Osteoblast (primary cell): ENCODE measurements at regions not wholly inside any gene's neighbourhood (a gene's known extent, or its start where the extent isn't known, plus 50 kb on each side); places are given as distances from the start of the nearest gene placed in this dataset.

Experiments used
- DNase-seq: peaks from one replicate; pipeline ENCODE4 v3.0.0; 2011; ENCODE audit warnings: low spot score, mixed read lengths; ENCODE audit not compliant: insufficient read length; ENCODE audit errors: missing footprints
- H2AFZ ChIP-seq: 2 replicates; pipeline ENCODE4 v1.6.0; 2011; ENCODE audit warnings: mild to moderate bottlenecking, low read length
- H3K27ac ChIP-seq: 2 replicates; pipeline ENCODE4 v1.5.1; 2011; ENCODE audit warnings: mild to moderate bottlenecking, low read depth, low read length, moderate library complexity
- H3K27me3 ChIP-seq: 2 replicates; pipeline ENCODE4 v1.6.0; 2012; ENCODE audit warnings: mild to moderate bottlenecking, control low read depth, inconsistent platforms, low read length, moderate library complexity; ENCODE audit not compliant: insufficient read depth
- H3K36me3 ChIP-seq: 2 replicates; pipeline ENCODE4 v1.5.1; 2011; ENCODE audit warnings: mild to moderate bottlenecking, low read length, control low read depth, moderate library complexity; ENCODE audit not compliant: insufficient read depth
- H3K4me1 ChIP-seq: 2 replicates; pipeline ENCODE4 v1.5.1; 2011; ENCODE audit warnings: mild to moderate bottlenecking, low read length, control low read depth, moderate library complexity; ENCODE audit not compliant: insufficient read depth
- H3K4me2 ChIP-seq: 2 replicates; pipeline ENCODE4 v1.6.0; 2011; ENCODE audit warnings: mild to moderate bottlenecking, low read length; ENCODE audit not compliant: insufficient read depth
- H3K4me3 ChIP-seq: fragments of 200-600 bp; sonication (generic); 3 replicates; pipeline ENCODE4 v1.5.1; 2012; ENCODE audit warnings: mild to moderate bottlenecking, low read length, inconsistent platforms; ENCODE audit not compliant: insufficient read depth
- H3K79me2 ChIP-seq: 2 replicates; pipeline ENCODE4 v1.6.0; 2012; ENCODE audit warnings: mild to moderate bottlenecking, low read length, control low read depth, inconsistent platforms; ENCODE audit not compliant: insufficient read depth
- H3K9me3 ChIP-seq: 2 replicates; pipeline ENCODE4 v1.5.1; 2011; ENCODE audit warnings: low read depth, low read length, control low read depth
- H4K20me1 ChIP-seq: 2 replicates; pipeline ENCODE4 v1.6.0; 2012; ENCODE audit warnings: mild to moderate bottlenecking, low read length, control low read depth; ENCODE audit not compliant: insufficient read depth
- TF ChIP-seq, protein P1 (sequence below): IDR thresholded peaks from 2 replicates; pipeline ENCODE4 v1.5.1; 2011; ENCODE audit warnings: mild to moderate bottlenecking, low read depth, low read length, moderate library complexity; ENCODE audit errors: extremely low read depth

DNA sequence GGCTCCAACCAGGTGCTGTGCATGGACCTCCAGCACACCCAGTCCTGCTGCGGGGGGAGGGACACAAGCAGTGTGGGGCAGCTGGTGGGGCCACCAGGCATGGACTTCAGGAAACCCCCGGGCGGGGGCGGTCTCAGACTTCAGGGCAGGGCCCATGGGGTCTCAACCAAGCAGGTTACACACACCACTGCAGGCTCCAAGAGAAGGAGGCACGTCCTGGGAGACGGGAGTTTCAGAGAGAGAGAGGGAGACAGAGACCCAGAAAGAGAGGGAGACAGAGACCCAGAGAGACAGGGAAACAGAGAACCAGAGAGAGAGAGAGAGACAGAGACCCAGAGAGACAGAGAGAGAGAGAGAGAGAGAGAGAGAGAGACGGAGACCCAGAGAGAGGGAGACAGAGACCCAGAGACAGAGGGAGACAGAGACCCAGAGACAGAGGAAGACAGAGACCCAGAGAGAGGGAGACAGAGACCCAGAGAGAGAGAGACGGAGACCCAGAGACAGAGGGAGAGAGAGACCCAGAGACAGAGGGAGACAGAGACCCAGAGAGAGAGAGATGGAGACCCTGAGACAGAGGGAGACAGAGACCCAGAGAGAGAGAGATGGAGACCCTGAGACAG is 128.9 kb downstream of the NCOR2 start:
- Histone ChIP-seq H3K4me2 (no peak overlapping the region), H4K20me1 (no peaks in the 10 kb centered on the region), H3K36me3 (peaks cover 16% of the 10 kb centered on the region), H3K27me3 (no peaks in the 10 kb centered on the region), H3K4me1 (peaks cover 19% of the 10 kb centered on the region), H3K27ac (no peak overlapping the region), H3K9me3 (no peaks in the 10 kb centered on the region), H3K79me2 (peaks cover 14% of the 10 kb centered on the region), H3K4me3 (no peak overlapping the region), H2AFZ (no peak overlapping the region)
- DNase-seq = no peak
- TF ChIP-seq, protein P1, sequence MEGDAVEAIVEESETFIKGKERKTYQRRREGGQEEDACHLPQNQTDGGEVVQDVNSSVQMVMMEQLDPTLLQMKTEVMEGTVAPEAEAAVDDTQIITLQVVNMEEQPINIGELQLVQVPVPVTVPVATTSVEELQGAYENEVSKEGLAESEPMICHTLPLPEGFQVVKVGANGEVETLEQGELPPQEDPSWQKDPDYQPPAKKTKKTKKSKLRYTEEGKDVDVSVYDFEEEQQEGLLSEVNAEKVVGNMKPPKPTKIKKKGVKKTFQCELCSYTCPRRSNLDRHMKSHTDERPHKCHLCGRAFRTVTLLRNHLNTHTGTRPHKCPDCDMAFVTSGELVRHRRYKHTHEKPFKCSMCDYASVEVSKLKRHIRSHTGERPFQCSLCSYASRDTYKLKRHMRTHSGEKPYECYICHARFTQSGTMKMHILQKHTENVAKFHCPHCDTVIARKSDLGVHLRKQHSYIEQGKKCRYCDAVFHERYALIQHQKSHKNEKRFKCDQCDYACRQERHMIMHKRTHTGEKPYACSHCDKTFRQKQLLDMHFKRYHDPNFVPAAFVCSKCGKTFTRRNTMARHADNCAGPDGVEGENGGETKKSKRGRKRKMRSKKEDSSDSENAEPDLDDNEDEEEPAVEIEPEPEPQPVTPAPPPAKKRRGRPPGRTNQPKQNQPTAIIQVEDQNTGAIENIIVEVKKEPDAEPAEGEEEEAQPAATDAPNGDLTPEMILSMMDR = no peak

- Histone ChIP-seq H3K27ac (no peak overlapping the region), H3K4me1 (peaks cover 19% of the 10 kb centered on the region), H3K27me3 (no peaks in the 10 kb centered on the region), H3K4me2 (no peak overlapping the region), H2AFZ (no peak overlapping the region), H3K4me3 (no peak overlapping the region), H3K36me3 (peaks cover 13% of the 10 kb centered on the region), H3K9me3 (no peaks in the 10 kb centered on the region), H4K20me1 (no peaks in the 10 kb centered on the region), H3K79me2 (peaks cover 11% of the 10 kb centered on the region)
- TF ChIP-seq, protein P1 = no peak
- DNase-seq = no peak
These were observed 129.6 kb downstream of the NCOR2 start for GRCh38 chr12:124437617-124438436.

- peaks cover 7% of the 10 kb centered on the region for H3K36me3 ChIP-seq
- no peaks in the 10 kb centered on the region for H3K27me3 ChIP-seq
- no peak overlapping the region for H3K4me3 ChIP-seq
- no peak overlapping the region for H2AFZ ChIP-seq
- H3K9me3 ChIP-seq = no peaks in the 10 kb centered on the region
- H4K20me1 ChIP-seq = no peaks in the 10 kb centered on the region
- peaks cover 19% of the 10 kb centered on the region for H3K4me1 ChIP-seq
- H3K4me2 ChIP-seq = no peak overlapping the region
- peaks cover 10% of the 10 kb centered on the region for H3K79me2 ChIP-seq
- H3K27ac ChIP-seq = no peak overlapping the region
- DNase-seq = no peak
- TF ChIP-seq, protein P1 = no peak
These were observed 130.3 kb downstream of the NCOR2 start for GRCh38 chr12:124437121-124437520.

DNA sequence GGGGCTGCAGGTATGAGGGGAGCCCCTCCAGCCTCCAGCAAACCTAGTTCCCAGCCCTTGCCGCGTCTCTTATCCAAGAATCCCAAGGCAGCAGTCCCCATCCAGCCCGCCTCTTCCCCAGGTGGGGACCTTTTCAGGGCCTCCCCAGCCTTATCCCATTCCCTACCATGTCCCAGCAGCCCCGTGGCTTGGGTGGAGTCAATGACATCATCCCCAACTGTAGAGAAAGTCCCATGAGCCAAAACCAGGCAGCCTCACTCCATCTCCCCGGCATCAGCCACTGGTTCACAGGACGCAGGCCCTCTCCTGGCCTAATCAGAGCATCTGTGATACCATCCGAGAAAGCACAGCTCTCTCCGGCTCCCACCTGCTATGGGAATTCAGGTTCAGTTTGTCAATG is 131.0 kb downstream of the NCOR2 start:
- TF ChIP-seq, protein P1 = no peak
- H3K9me3 ChIP-seq = no peaks in the 10 kb centered on the region
- no peaks in the 10 kb centered on the region for H4K20me1 ChIP-seq
- H2AFZ ChIP-seq = no peak overlapping the region
- H3K27me3 ChIP-seq = no peaks in the 10 kb centered on the region
- H3K27ac ChIP-seq = no peak overlapping the region
- H3K4me3 ChIP-seq = no peak overlapping the region
- H3K4me1 ChIP-seq = peaks cover 15% of the 10 kb centered on the region
- H3K79me2 ChIP-seq = peaks cover 14% of the 10 kb centered on the region
- peak; percentile 91 for DNase-seq
- peaks cover 7% of the 10 kb centered on the region for H3K36me3 ChIP-seq
- no peak overlapping the region for H3K4me2 ChIP-seq
